ENCODE measurements at regions not wholly inside any gene's neighbourhood (a gene's known extent, or its start where the extent isn't known, plus 50 kb on each side); places are given as distances from the start of the nearest gene placed in this dataset.
"Not testable (repeated sequence)": the region's sequence is repeated elsewhere in the genome, so short reads cannot be mapped to it uniquely, and the experiment has no call there.

DNA sequence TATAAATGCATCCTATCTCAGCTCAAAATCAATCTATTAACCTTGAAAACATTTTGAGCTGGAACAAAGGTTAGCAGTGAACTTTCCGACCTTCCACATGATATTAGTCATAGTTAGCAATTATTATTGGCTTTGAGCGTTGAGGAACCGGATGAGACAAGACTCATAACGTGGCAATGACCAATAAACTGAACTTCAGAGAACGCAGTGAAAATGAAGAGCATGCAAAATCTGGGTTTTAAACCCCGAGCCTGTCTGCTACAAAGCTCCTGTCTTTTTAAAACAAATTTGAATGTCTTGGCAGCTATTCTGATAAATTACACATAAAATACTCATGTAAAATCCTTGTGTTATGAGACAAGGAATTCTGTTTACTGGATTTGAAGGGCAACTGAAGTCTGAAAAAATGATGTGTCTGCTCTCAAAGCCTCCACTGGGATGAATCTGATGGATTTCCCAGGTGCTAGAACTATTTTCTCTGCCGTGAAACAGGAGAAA is 74.7 kb upstream of the ITGB1 start:
- H3K36me3 ChIP-seq (replicated peaks; ENCODE audit: low read depth, low read length): no peaks in the 10 kb centered on the region
- H3K4me3 ChIP-seq (ENCODE audit: low read length): no peak overlapping the region
- no peak overlapping the region for H3K27ac ChIP-seq (ENCODE audit: low read length)

DNA sequence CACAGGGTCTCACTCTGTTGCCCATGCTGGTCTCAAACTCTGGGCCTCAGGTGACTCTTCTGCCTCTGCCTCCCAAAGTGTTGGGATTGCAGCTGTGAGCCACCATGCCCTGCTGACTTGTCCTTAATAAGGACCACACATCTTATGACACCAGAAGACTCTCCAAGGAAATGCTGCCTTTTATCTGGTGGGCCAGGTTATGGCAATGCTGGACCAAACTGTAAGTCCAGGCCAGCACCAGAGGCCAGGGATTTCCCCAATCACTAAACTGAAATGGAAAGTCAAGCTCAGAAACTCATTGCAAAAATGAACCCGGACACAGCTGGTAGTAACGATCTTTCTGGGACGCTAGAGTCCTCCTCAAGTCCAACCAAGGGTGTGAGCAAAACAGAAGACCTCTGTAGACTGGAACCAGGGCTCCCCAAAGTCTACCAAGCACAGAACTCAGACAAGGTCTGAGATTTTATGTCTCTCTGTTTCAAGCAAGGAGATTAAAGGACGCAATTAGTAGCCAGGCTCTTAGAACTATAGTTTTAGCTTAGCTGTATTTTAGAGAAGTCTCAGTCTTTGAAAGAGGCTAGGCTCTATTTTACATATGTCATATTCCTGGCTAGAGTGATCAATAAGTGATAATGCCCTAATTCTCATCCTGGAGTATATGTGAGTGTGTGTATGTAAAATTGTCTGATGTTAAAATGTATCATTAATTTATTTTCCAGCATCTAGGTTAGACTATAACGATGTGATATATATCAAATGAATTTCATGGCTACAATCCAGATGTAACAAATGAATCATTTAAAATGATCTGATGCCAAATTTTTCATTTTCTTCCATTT is 74.0 kb upstream of the ITGB1 start:
- Histone ChIP-seq H3K4me2 (ENCODE audit: low read length) (no peak overlapping the region), H3K9me3 (ENCODE audit: insufficient read depth, low read length) (no peaks in the 10 kb centered on the region), H3K4me3 (ENCODE audit: low read length) (no peak overlapping the region), H3K36me3 (replicated peaks; ENCODE audit: low read depth, low read length) (no peaks in the 10 kb centered on the region), H4K20me1 (ENCODE audit: insufficient read depth, low read length) (no peaks in the 10 kb centered on the region), H3K9ac (ENCODE audit: low read length) (no peak overlapping the region), H3K27ac (ENCODE audit: low read length) (no peak overlapping the region), H3K4me1 (ENCODE audit: low read length) (no peaks in the 10 kb centered on the region), H2AFZ (ENCODE audit: low read depth, low read length) (no peak overlapping the region), H3K79me2 (ENCODE audit: low read length) (no peaks in the 10 kb centered on the region), H3K27me3 (ENCODE audit: low read depth, low read length) (peaks cover 11% of the 10 kb centered on the region)
- TF ChIP-seq EZH2phosphoT487 (IDR thresholded peaks at IDR 0.05; ENCODE audit: low read depth): no peak
- TF ChIP-seq, protein P1, sequence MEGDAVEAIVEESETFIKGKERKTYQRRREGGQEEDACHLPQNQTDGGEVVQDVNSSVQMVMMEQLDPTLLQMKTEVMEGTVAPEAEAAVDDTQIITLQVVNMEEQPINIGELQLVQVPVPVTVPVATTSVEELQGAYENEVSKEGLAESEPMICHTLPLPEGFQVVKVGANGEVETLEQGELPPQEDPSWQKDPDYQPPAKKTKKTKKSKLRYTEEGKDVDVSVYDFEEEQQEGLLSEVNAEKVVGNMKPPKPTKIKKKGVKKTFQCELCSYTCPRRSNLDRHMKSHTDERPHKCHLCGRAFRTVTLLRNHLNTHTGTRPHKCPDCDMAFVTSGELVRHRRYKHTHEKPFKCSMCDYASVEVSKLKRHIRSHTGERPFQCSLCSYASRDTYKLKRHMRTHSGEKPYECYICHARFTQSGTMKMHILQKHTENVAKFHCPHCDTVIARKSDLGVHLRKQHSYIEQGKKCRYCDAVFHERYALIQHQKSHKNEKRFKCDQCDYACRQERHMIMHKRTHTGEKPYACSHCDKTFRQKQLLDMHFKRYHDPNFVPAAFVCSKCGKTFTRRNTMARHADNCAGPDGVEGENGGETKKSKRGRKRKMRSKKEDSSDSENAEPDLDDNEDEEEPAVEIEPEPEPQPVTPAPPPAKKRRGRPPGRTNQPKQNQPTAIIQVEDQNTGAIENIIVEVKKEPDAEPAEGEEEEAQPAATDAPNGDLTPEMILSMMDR (IDR thresholded peaks at IDR 0.05; ENCODE audit: low read depth, low read length): no peak

More for the DNA sequence above, 74.7 kb upstream of the ITGB1 start:
- no peak overlapping the region for H3K9ac ChIP-seq (ENCODE audit: low read length)
- no peak for TF ChIP-seq EZH2phosphoT487 (IDR thresholded peaks at IDR 0.05; ENCODE audit: low read depth)
- TF ChIP-seq, protein P1 (IDR thresholded peaks at IDR 0.05; ENCODE audit: low read depth, low read length): no peak
- H4K20me1 ChIP-seq (ENCODE audit: insufficient read depth, low read length): no peaks in the 10 kb centered on the region
- no peak overlapping the region for H2AFZ ChIP-seq (ENCODE audit: low read depth, low read length)
- H3K27me3 ChIP-seq (ENCODE audit: low read depth, low read length): peaks cover 11% of the 10 kb centered on the region
- H3K4me2 ChIP-seq (ENCODE audit: low read length): no peak overlapping the region
- no peaks in the 10 kb centered on the region for H3K79me2 ChIP-seq (ENCODE audit: low read length)
- H3K4me1 ChIP-seq (ENCODE audit: low read length): no peaks in the 10 kb centered on the region
- H3K9me3 ChIP-seq (ENCODE audit: insufficient read depth, low read length): no peaks in the 10 kb centered on the region

GRCh38 chr10:33031171-33031570 is 73.1 kb upstream of the ITGB1 start:
- Histone ChIP-seq H3K9ac (ENCODE audit: low read length) (no peak overlapping the region), H3K79me2 (ENCODE audit: low read length) (no peaks in the 10 kb centered on the region), H3K9me3 (ENCODE audit: insufficient read depth, low read length) (no peaks in the 10 kb centered on the region), H3K4me2 (ENCODE audit: low read length) (no peak overlapping the region), H3K4me3 (ENCODE audit: low read length) (no peak overlapping the region), H3K27ac (ENCODE audit: low read length) (no peak overlapping the region), H3K36me3 (replicated peaks; ENCODE audit: low read depth, low read length) (no peaks in the 10 kb centered on the region), H2AFZ (ENCODE audit: low read depth, low read length) (no peak overlapping the region), H3K4me1 (ENCODE audit: low read length) (no peaks in the 10 kb centered on the region), H4K20me1 (ENCODE audit: insufficient read depth, low read length) (no peaks in the 10 kb centered on the region), H3K27me3 (ENCODE audit: low read depth, low read length) (peaks cover 11% of the 10 kb centered on the region)
- TF ChIP-seq EZH2phosphoT487 (IDR thresholded peaks at IDR 0.05; ENCODE audit: low read depth): no peak
- TF ChIP-seq, protein P1 (IDR thresholded peaks at IDR 0.05; ENCODE audit: low read depth, low read length): no peak

DNA sequence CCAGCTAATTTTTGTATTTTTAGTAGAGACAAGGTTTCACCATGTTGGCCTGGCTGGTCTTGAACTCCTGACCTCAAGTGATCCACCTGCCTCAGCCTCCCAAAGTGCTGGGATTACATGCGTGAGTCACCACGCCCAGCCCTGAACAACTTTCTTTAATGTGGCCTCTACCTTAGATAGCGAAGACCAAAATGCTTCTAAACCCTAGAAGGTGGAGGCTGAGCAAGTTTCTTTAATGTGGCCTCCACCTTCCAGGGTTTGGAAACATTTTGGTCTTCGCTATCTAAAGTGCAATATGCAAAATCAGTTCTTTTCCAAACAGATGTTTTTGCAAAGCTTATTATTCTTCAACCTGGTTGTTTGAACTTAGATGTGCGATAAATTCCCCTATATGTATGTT is 70.5 kb upstream of the ITGB1 start:
- not testable (repeated sequence) for H3K4me3 ChIP-seq (ENCODE audit: low read length); H3K36me3 ChIP-seq (replicated peaks; ENCODE audit: low read depth, low read length); H2AFZ ChIP-seq (ENCODE audit: low read depth, low read length); H3K79me2 ChIP-seq (ENCODE audit: low read length); H3K4me2 ChIP-seq (ENCODE audit: low read length); H4K20me1 ChIP-seq (ENCODE audit: insufficient read depth, low read length); H3K9me3 ChIP-seq (ENCODE audit: insufficient read depth, low read length); H3K4me1 ChIP-seq (ENCODE audit: low read length); H3K27ac ChIP-seq (ENCODE audit: low read length); H3K9ac ChIP-seq (ENCODE audit: low read length)
- peaks cover 11% of the 10 kb centered on the region for H3K27me3 ChIP-seq (ENCODE audit: low read depth, low read length)
